ENCODE measurements at regions not wholly inside any gene's neighbourhood (a gene's known extent, or its start where the extent isn't known, plus 50 kb on each side); places are given as distances from the start of the nearest gene placed in this dataset.

- DNase-seq, result no peak
- intact Hi-C loops (cut with DNase I; ENCODE audit: low total_unique reads), result no loop called here
- H3K36me3 ChIP-seq, result no peaks in the 10 kb centered on the region
These were observed 161.5 kb downstream of the CARTPT start for GRCh38 chr5:71880536-71880935.

GRCh38 chr5:71882826-71883741, 164.0 kb downstream of the CARTPT start:
- no peaks in the 10 kb centered on the region for H3K36me3 ChIP-seq
- intact Hi-C loops (cut with DNase I; ENCODE audit: low total_unique reads), result no loop called here
- no peaks in the 10 kb centered on the region for H3K9me3 ChIP-seq
- 68 to 90% (median 80%) methylated on average over 10 of the region's 10 CpGs for WGBS, 5 donors
- no peak for DNase-seq
- H3K27me3 ChIP-seq (replicated peaks in 1 of 7), result peaks cover 0 to 18% (median 0%) of the 10 kb centered on the region in 7 donors
- TF ChIP-seq CTCF (IDR thresholded peaks at IDR 0.05 in 8 of 11, conservative IDR thresholded peaks at IDR 0.05 in 3 of 11) (no peak), POLR2AphosphoS5 (IDR thresholded peaks at IDR 0.05) (no peak), POLR2A (IDR thresholded peaks at IDR 0.05) (no peak)
- H3K4me3 ChIP-seq, result no peak overlapping the region
- H3K4me1 ChIP-seq, result no peaks in the 10 kb centered on the region
- no peak overlapping the region for H3K27ac ChIP-seq

More at GRCh38 chr5:71880536-71880935, 161.5 kb downstream of the CARTPT start:
- Histone ChIP-seq H3K4me1 (no peaks in the 10 kb centered on the region), H3K9me3 (no peaks in the 10 kb centered on the region), H3K4me3 (no peak overlapping the region), H3K27ac (no peak overlapping the region), H3K27me3 (replicated peaks in 1 of 7) (peaks cover 0 to 18% (median 0%) of the 10 kb centered on the region in 7 donors)
- TF ChIP-seq POLR2A (IDR thresholded peaks at IDR 0.05) (no peak), CTCF (IDR thresholded peaks at IDR 0.05 in 8 of 11, conservative IDR thresholded peaks at IDR 0.05 in 3 of 11) (no peak), POLR2AphosphoS5 (IDR thresholded peaks at IDR 0.05) (no peak)
- 75 to 88% (median 82%) methylated on average over 5 of the region's 5 CpGs for WGBS, 5 donors

- H3K4me3 ChIP-seq, result no peak overlapping the region
- no peak for DNase-seq
- no peak overlapping the region for H3K27ac ChIP-seq
- WGBS, 5 donors, result 63 to 84% (median 80%) methylated on average over 2 of the region's 2 CpGs
- intact Hi-C loops (cut with DNase I; ENCODE audit: low total_unique reads), result no loop called here
- H3K4me1 ChIP-seq, result no peaks in the 10 kb centered on the region
- TF ChIP-seq CTCF (IDR thresholded peaks at IDR 0.05 in 8 of 11, conservative IDR thresholded peaks at IDR 0.05 in 3 of 11) (no peak), POLR2A (IDR thresholded peaks at IDR 0.05) (no peak), POLR2AphosphoS5 (IDR thresholded peaks at IDR 0.05) (no peak)
- peaks cover 0 to 18% (median 0%) of the 10 kb centered on the region in 7 donors for H3K27me3 ChIP-seq (replicated peaks in 1 of 7)
- H3K9me3 ChIP-seq, result no peaks in the 10 kb centered on the region
- H3K36me3 ChIP-seq, result no peaks in the 10 kb centered on the region
These were observed 164.6 kb downstream of the CARTPT start for GRCh38 chr5:71883742-71884103.

GRCh38 chr5:71884926-71885325, 165.9 kb downstream of the CARTPT start:
- no peak overlapping the region for H3K4me3 ChIP-seq
- intact Hi-C loops (cut with DNase I; ENCODE audit: low total_unique reads), result no loop called here
- H3K27me3 ChIP-seq (replicated peaks in 1 of 7), result peaks cover 0 to 11% (median 0%) of the 10 kb centered on the region in 7 donors
- no peak for DNase-seq
- no peaks in the 10 kb centered on the region for H3K36me3 ChIP-seq
- H3K4me1 ChIP-seq, result no peaks in the 10 kb centered on the region
- TF ChIP-seq POLR2A (IDR thresholded peaks at IDR 0.05) (no peak), POLR2AphosphoS5 (IDR thresholded peaks at IDR 0.05) (no peak), CTCF (IDR thresholded peaks at IDR 0.05 in 8 of 11, conservative IDR thresholded peaks at IDR 0.05 in 3 of 11) (no peak)
- H3K27ac ChIP-seq, result no peak overlapping the region
- no peaks in the 10 kb centered on the region for H3K9me3 ChIP-seq

All from spleen (tissue), 11 donors.